ENCODE measurements at regions not wholly inside any gene's neighbourhood (a gene's known extent, or its start where the extent isn't known, plus 50 kb on each side); places are given as distances from the start of the nearest gene placed in this dataset.

DNA sequence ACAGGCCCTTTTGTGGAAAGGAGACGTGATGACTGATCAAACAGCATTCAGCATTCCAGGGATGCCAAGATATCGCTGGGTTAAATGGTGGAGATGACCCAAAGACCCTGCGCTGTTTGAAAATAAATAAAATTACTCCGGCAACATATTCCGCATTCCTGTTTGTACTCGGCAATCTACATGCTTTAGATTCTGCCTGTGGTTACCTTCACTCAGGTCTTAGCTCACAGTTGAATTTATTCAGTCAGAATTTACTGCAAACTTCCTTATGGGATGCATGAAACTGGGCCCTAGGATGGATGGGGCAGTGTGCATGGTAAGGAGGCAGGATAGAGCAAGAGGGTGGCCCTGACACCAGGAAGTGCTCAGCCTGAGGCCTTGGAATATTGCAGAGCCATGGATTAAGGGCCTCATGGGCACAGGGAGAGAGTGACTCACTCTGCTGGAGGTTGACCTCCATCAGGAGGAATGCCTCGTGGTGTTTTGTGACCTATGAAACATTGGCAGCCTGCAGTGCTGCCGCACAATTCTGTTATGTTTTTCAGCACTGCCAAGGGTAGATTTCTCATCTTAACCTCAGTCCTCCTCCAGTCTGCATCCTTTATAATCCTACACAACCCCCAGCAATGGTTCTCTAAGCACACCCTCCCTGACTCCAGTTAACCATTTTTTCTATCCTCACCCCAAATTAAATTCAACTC lies 321.4 kb downstream of the IRS1 start (continued):
- TF ChIP-seq, protein P1, sequence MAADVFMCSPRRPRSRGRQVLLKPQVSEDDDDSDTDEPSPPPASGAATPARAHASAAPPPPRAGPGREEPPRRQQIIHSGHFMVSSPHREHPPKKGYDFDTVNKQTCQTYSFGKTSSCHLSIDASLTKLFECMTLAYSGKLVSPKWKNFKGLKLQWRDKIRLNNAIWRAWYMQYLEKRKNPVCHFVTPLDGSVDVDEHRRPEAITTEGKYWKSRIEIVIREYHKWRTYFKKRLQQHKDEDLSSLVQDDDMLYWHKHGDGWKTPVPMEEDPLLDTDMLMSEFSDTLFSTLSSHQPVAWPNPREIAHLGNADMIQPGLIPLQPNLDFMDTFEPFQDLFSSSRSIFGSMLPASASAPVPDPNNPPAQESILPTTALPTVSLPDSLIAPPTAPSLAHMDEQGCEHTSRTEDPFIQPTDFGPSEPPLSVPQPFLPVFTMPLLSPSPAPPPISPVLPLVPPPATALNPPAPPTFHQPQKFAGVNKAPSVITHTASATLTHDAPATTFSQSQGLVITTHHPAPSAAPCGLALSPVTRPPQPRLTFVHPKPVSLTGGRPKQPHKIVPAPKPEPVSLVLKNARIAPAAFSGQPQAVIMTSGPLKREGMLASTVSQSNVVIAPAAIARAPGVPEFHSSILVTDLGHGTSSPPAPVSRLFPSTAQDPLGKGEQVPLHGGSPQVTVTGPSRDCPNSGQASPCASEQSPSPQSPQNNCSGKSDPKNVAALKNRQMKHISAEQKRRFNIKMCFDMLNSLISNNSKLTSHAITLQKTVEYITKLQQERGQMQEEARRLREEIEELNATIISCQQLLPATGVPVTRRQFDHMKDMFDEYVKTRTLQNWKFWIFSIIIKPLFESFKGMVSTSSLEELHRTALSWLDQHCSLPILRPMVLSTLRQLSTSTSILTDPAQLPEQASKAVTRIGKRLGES (CRISPR knock-in tag; IDR thresholded peaks at IDR 0.05; ENCODE audit: borderline replicate concordance), result no peak
- TF ChIP-seq ZNF33B (CRISPR knock-in tag; IDR thresholded peaks at IDR 0.05), result no peak
- no peak for TF ChIP-seq ZSCAN30 (CRISPR knock-in tag; IDR thresholded peaks at IDR 0.05)
- TF ChIP-seq, protein P2, sequence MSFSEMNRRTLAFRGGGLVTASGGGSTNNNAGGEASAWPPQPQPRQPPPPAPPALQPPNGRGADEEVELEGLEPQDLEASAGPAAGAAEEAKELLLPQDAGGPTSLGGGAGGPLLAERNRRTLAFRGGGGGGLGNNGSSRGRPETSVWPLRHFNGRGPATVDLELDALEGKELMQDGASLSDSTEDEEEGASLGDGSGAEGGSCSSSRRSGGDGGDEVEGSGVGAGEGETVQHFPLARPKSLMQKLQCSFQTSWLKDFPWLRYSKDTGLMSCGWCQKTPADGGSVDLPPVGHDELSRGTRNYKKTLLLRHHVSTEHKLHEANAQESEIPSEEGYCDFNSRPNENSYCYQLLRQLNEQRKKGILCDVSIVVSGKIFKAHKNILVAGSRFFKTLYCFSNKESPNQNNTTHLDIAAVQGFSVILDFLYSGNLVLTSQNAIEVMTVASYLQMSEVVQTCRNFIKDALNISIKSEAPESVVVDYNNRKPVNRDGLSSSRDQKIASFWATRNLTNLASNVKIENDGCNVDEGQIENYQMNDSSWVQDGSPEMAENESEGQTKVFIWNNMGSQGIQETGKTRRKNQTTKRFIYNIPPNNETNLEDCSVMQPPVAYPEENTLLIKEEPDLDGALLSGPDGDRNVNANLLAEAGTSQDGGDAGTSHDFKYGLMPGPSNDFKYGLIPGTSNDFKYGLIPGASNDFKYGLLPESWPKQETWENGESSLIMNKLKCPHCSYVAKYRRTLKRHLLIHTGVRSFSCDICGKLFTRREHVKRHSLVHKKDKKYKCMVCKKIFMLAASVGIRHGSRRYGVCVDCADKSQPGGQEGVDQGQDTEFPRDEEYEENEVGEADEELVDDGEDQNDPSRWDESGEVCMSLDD (CRISPR knock-in tag; IDR thresholded peaks at IDR 0.05; ENCODE audit: borderline replicate concordance), result no peak
- no peak for TF ChIP-seq FOXA1 (IDR thresholded peaks at IDR 0.05)
- TF ChIP-seq FOXA1 (CRISPR knock-in tag; IDR thresholded peaks at IDR 0.05), result no peak; the same call in 1 of the 2 replicates
- TF ChIP-seq ZNF768 (CRISPR knock-in tag; IDR thresholded peaks at IDR 0.05), result no peak
- TF ChIP-seq, protein P3, sequence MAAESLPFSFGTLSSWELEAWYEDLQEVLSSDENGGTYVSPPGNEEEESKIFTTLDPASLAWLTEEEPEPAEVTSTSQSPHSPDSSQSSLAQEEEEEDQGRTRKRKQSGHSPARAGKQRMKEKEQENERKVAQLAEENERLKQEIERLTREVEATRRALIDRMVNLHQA (CRISPR knock-in tag; IDR thresholded peaks at IDR 0.05), result no peak
- no peak for TF ChIP-seq ZNF546 (CRISPR knock-in tag; conservative IDR thresholded peaks at IDR 0.05)
- TF ChIP-seq ZNF567 (CRISPR knock-in tag; IDR thresholded peaks at IDR 0.05; ENCODE audit: borderline replicate concordance), result no peak
- no peak for TF ChIP-seq PHB2 (IDR thresholded peaks at IDR 0.05; ENCODE audit: partially characterized antibody)
- TF ChIP-seq HHEX (CRISPR knock-in tag; IDR thresholded peaks at IDR 0.05), result no peak
- TF ChIP-seq, protein P4, sequence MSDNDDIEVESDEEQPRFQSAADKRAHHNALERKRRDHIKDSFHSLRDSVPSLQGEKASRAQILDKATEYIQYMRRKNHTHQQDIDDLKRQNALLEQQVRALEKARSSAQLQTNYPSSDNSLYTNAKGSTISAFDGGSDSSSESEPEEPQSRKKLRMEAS (IDR thresholded peaks at IDR 0.05), result peak; percentile 97
- TF ChIP-seq HNRNPL (IDR thresholded peaks at IDR 0.05; ENCODE audit: low read depth, low read length), result no peak
- TF ChIP-seq, protein P5, sequence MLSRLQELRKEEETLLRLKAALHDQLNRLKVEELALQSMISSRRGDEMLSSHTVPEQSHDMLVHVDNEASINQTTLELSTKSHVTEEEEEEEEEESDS (CRISPR knock-in tag; IDR thresholded peaks at IDR 0.05; ENCODE audit: borderline replicate concordance), result no peak
- TF ChIP-seq POLR2AphosphoS2 (IDR thresholded peaks at IDR 0.05; ENCODE audit: low read depth, low read length), result no peak
- TF ChIP-seq, protein P6, sequence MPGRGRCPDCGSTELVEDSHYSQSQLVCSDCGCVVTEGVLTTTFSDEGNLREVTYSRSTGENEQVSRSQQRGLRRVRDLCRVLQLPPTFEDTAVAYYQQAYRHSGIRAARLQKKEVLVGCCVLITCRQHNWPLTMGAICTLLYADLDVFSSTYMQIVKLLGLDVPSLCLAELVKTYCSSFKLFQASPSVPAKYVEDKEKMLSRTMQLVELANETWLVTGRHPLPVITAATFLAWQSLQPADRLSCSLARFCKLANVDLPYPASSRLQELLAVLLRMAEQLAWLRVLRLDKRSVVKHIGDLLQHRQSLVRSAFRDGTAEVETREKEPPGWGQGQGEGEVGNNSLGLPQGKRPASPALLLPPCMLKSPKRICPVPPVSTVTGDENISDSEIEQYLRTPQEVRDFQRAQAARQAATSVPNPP (CRISPR knock-in tag; IDR thresholded peaks at IDR 0.05), result no peak
- TF ChIP-seq, protein P7, sequence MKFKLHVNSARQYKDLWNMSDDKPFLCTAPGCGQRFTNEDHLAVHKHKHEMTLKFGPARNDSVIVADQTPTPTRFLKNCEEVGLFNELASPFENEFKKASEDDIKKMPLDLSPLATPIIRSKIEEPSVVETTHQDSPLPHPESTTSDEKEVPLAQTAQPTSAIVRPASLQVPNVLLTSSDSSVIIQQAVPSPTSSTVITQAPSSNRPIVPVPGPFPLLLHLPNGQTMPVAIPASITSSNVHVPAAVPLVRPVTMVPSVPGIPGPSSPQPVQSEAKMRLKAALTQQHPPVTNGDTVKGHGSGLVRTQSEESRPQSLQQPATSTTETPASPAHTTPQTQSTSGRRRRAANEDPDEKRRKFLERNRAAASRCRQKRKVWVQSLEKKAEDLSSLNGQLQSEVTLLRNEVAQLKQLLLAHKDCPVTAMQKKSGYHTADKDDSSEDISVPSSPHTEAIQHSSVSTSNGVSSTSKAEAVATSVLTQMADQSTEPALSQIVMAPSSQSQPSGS (CRISPR knock-in tag; IDR thresholded peaks at IDR 0.05), result peak; percentile 48; the same call in 1 of the 2 replicates
- TF ChIP-seq ZSCAN12 (CRISPR knock-in tag; IDR thresholded peaks at IDR 0.05), result no peak
- peak; percentile 58; the same call in 1 of the 2 replicates for TF ChIP-seq SPEN (CRISPR knock-in tag; IDR thresholded peaks at IDR 0.05; ENCODE audit: low read depth)
- no peak; the same call in 1 of the 2 replicates for TF ChIP-seq RXRA (CRISPR knock-in tag; IDR thresholded peaks at IDR 0.05)
- no peak for TF ChIP-seq AGO2 (optimal IDR thresholded peaks at IDR 0.05; ENCODE audit: low read depth, low read length)
